Endodermal cell (in vitro differentiated cells): ENCODE measurements at regions not wholly inside any gene's neighbourhood (a gene's known extent, or its start where the extent isn't known, plus 50 kb on each side); places are given as distances from the start of the nearest gene placed in this dataset.

ENCODE experiments used
- DNase-seq: peaks from one replicate; pipeline ENCODE4 v3.0.0-alpha.2; 2017
- H3K27ac ChIP-seq: 2 replicates; pipeline ENCODE4 v1.5.1; 2013; ENCODE audit warnings: mild to moderate bottlenecking, low read depth, low read length, moderate library complexity
- H3K27me3 ChIP-seq: 2 replicates; pipeline ENCODE4 v1.6.1; 2013; ENCODE audit warnings: mild to moderate bottlenecking, low read length, moderate library complexity; ENCODE audit not compliant: insufficient read depth, control insufficient read depth, poor library complexity, severe bottlenecking
- H3K36me3 ChIP-seq: 2 replicates; pipeline ENCODE4 v1.7.0; 2013; ENCODE audit warnings: mild to moderate bottlenecking, low read length, moderate library complexity; ENCODE audit not compliant: control insufficient read depth, insufficient read depth
- H3K4me1 ChIP-seq: one replicate; pipeline ENCODE4 v1.7.0; 2013; ENCODE audit warnings: low read length; ENCODE audit not compliant: control insufficient read depth, insufficient read depth
- H3K4me3 ChIP-seq: 2 replicates; pipeline ENCODE4 v1.5.1; 2013; ENCODE audit warnings: mild to moderate bottlenecking, low read length, moderate library complexity
- H3K9ac ChIP-seq: 2 replicates; pipeline ENCODE4 v1.6.1; 2013; ENCODE audit warnings: mild to moderate bottlenecking, low read length, moderate library complexity; ENCODE audit not compliant: poor library complexity, severe bottlenecking; ENCODE audit errors: extremely low read depth
- H3K9me3 ChIP-seq: 2 replicates; pipeline ENCODE4 v1.6.1; 2013; ENCODE audit warnings: mild to moderate bottlenecking, low read length, moderate library complexity; ENCODE audit not compliant: control insufficient read depth
- H3K27ac Mint-ChIP-seq: 2 replicates; pipeline ENCODE4 v1.8.0; 2020; ENCODE audit warnings: mixed read lengths
- H3K27me3 Mint-ChIP-seq: 2 replicates; pipeline ENCODE4 v1.8.0; 2021; ENCODE audit warnings: mild to moderate bottlenecking, mixed read lengths; ENCODE audit not compliant: insufficient read depth
- H3K36me3 Mint-ChIP-seq: 2 replicates; pipeline ENCODE4 v1.8.0; 2020; ENCODE audit warnings: low read depth, mixed read lengths
- H3K4me1 Mint-ChIP-seq: 2 replicates; pipeline ENCODE4 v1.8.0; 2020; ENCODE audit warnings: mixed read lengths
- H3K4me3 Mint-ChIP-seq: 2 replicates; pipeline ENCODE4 v1.8.0; 2020; ENCODE audit warnings: mild to moderate bottlenecking, moderate library complexity, mixed read lengths
- H3K9me3 Mint-ChIP-seq: 2 replicates; pipeline ENCODE4 v1.8.0; 2020; ENCODE audit warnings: mild to moderate bottlenecking, mixed read lengths
- CTCF ChIP-seq: fragments of 200-600 bp; sonication (generic); conservative IDR thresholded peaks from 2 replicates; pipeline ENCODE4 v1.5.0; 2021; ENCODE audit warnings: antibody characterized with exemption, mild to moderate bottlenecking
- WGBS, 2 experiments: methylation state at CpG; one replicate each; pipeline versions ENCODE4 v1.1.5 to v1.1.7; 2013; ENCODE audit warnings: missing lambda C conversion rate in 2 of 2, mixed read lengths in 1 of 2; ENCODE audit not compliant: insufficient coverage in 1 of 2, insufficient read length in 1 of 2; 5-methylcytosine and 5-hydroxymethylcytosine counted together

- Mint-ChIP-seq H3K4me1 (peaks cover 27% of the 10 kb centered on the region), H3K27me3 (peaks cover 80% of the 10 kb centered on the region), H3K36me3 (no peaks in the 10 kb centered on the region), H3K27ac (no peak overlapping the region), H3K9me3 (peaks cover 3% of the 10 kb centered on the region), H3K4me3 (no peak overlapping the region)
- no peak for TF ChIP-seq CTCF
- DNase-seq: no peak
- Histone ChIP-seq H3K36me3 (no peaks in the 10 kb centered on the region), H3K9ac (no peak overlapping the region), H3K27ac (no peak overlapping the region), H3K27me3 (peaks cover 88% of the 10 kb centered on the region), H3K9me3 (no peaks in the 10 kb centered on the region), H3K4me3 (no peak overlapping the region), H3K4me1 (no peaks in the 10 kb centered on the region)
Measured at GRCh38 chr5:115432691-115433090, 111.9 kb downstream of the FEM1C start.

GRCh38 chr5:115431116-115431515 lies 113.5 kb downstream of the FEM1C start:
- DNase-seq: no peak
- H3K9ac ChIP-seq: no peak overlapping the region
- no peaks in the 10 kb centered on the region for H3K36me3 Mint-ChIP-seq
- H3K36me3 ChIP-seq: no peaks in the 10 kb centered on the region
- H3K27ac Mint-ChIP-seq: no peak overlapping the region
- no peaks in the 10 kb centered on the region for H3K9me3 ChIP-seq
- peaks cover 89% of the 10 kb centered on the region for H3K27me3 ChIP-seq
- peaks cover 35% of the 10 kb centered on the region for H3K4me1 Mint-ChIP-seq
- no peaks in the 10 kb centered on the region for H3K9me3 Mint-ChIP-seq
- H3K4me3 ChIP-seq: no peak overlapping the region
- H3K4me1 ChIP-seq: no peaks in the 10 kb centered on the region
- WGBS, 2 experiments: 94% methylated on average over 1 of the region's 1 CpG; no CpG with 5 or more reads in 1 of the 2 experiments
- no peak for TF ChIP-seq CTCF
- H3K27ac ChIP-seq: no peak overlapping the region
- peaks cover 82% of the 10 kb centered on the region for H3K27me3 Mint-ChIP-seq
- no peak overlapping the region for H3K4me3 Mint-ChIP-seq

GRCh38 chr5:115430374-115430773 lies 114.2 kb downstream of the FEM1C start:
- no peak overlapping the region for H3K27ac ChIP-seq

More at GRCh38 chr5:115430374-115430773, 114.2 kb downstream of the FEM1C start:
- H3K9me3 Mint-ChIP-seq: no peaks in the 10 kb centered on the region
- Histone ChIP-seq H3K9me3 (no peaks in the 10 kb centered on the region), H3K9ac (no peak overlapping the region), H3K27me3 (peaks cover 82% of the 10 kb centered on the region), H3K4me3 (no peak overlapping the region), H3K36me3 (no peaks in the 10 kb centered on the region), H3K4me1 (no peaks in the 10 kb centered on the region)
- WGBS, 2 experiments: 84 to 100% methylated on average over 2 of the region's 2 CpGs
- no peak for DNase-seq
- H3K27me3 Mint-ChIP-seq: peaks cover 77% of the 10 kb centered on the region
- H3K36me3 Mint-ChIP-seq: no peaks in the 10 kb centered on the region
- H3K4me1 Mint-ChIP-seq: peaks cover 35% of the 10 kb centered on the region
- no peak for TF ChIP-seq CTCF
- no peak overlapping the region for H3K27ac Mint-ChIP-seq
- H3K4me3 Mint-ChIP-seq: no peak overlapping the region
